ENCODE measurements at regions not wholly inside any gene's neighbourhood (a gene's known extent, or its start where the extent isn't known, plus 50 kb on each side); places are given as distances from the start of the nearest gene placed in this dataset.

DNA sequence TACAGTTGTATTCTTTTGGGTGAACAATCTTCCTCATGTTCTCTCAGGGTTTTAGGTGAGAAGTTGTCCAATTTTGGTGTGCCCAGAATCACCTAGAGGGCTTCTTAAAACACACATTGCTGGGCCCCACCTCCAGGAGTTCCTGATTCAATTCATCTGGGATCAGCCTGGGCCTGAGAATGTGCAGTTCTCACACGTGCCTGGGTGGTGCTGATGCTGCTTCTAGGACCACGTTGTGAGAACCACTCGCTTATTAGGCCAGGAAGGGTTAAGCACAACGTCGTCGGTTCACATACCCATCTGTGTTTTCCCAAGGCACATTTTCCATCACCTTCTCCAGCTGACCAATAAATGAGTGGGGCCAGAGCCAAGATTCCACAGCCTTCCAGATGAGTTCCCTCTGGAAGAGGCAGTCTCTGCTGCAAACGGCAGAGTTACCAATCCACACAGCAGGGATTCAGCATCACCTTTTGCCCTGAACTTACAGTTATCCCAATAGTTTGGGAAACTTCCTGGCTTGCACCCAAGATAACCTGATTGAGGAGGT lies 277.7 kb upstream of the HNRNPA3 start:
- Histone ChIP-seq H3K9ac (ENCODE audit: insufficient read depth, low read depth, low read length) (no peak overlapping the region), H3K9me3 (ENCODE audit: low read length) (no peaks in the 10 kb centered on the region), H3K27ac (ENCODE audit: extremely low read length, insufficient read depth, low read length) (no peak overlapping the region), H3K4me1 (ENCODE audit: insufficient read depth, low read length) (no peaks in the 10 kb centered on the region), H3K4me3 (replicated peaks in 1 of 3; ENCODE audit: insufficient read depth in 1 of 3, low read depth in 2 of 3, low read length in 3 of 3) (no peak overlapping the region), H3K79me2 (ENCODE audit: insufficient read depth, low read length) (no peaks in the 10 kb centered on the region), H3K27me3 (ENCODE audit: control insufficient read depth in 1 of 2, insufficient read depth in 2 of 2, low read length in 2 of 2) (peaks cover 0 to 15% of the 10 kb centered on the region in 2 experiments; a peak in 2 of 5 replicates), H2AFZ (ENCODE audit: low read length) (no peak overlapping the region), H4K20me1 (ENCODE audit: insufficient read depth, low read length) (no peaks in the 10 kb centered on the region), H3K4me2 (ENCODE audit: low read depth, low read length) (no peak overlapping the region), H3K36me3 (replicated peaks in 1 of 2; ENCODE audit: control insufficient read depth in 1 of 2, insufficient read depth in 2 of 2, low read length in 2 of 2) (no peaks in the 10 kb centered on the region)
- in situ Hi-C loops (cut with HindIII; ENCODE audit: extremely low pct_ligation_motif_present, low pct_unique_long_range_greater_than_20kb): no loop called here
- 0% methylated on average over 7 of the region's 7 CpGs for WGBS (ENCODE audit: low lambda C conversion rate)
- ChIA-PET CTCF (ENCODE audit: low intra/inter-chr PET ratio, low total read pairs) (no interaction called here), POLR2A (no interaction called here)
- FAIRE-seq: no peak
- TF ChIP-seq, protein P1, sequence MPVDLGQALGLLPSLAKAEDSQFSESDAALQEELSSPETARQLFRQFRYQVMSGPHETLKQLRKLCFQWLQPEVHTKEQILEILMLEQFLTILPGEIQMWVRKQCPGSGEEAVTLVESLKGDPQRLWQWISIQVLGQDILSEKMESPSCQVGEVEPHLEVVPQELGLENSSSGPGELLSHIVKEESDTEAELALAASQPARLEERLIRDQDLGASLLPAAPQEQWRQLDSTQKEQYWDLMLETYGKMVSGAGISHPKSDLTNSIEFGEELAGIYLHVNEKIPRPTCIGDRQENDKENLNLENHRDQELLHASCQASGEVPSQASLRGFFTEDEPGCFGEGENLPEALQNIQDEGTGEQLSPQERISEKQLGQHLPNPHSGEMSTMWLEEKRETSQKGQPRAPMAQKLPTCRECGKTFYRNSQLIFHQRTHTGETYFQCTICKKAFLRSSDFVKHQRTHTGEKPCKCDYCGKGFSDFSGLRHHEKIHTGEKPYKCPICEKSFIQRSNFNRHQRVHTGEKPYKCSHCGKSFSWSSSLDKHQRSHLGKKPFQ (CRISPR knock-in tag; IDR thresholded peaks at IDR 0.05; ENCODE audit: insufficient replicate concordance): no peak
- TF ChIP-seq RNF2 (conservative IDR thresholded peaks at IDR 0.05; ENCODE audit: low read depth) (no peak), ZNF644 (CRISPR knock-in tag; IDR thresholded peaks at IDR 0.05; ENCODE audit: low read depth) (no peak), SNAPC2 (CRISPR knock-in tag; IDR thresholded peaks at IDR 0.05) (no peak), GATA4 (IDR thresholded peaks at IDR 0.05; ENCODE audit: borderline replicate concordance, low read depth) (no peak), JUN (CRISPR knock-in tag; IDR thresholded peaks at IDR 0.05) (no peak), CENPT (CRISPR knock-in tag; IDR thresholded peaks at IDR 0.05; ENCODE audit: low read depth) (no peak), SALL2 (CRISPR knock-in tag; IDR thresholded peaks at IDR 0.05) (no peak), CREB1 (IDR thresholded peaks at IDR 0.05) (no peak), CREB1 (CRISPR knock-in tag; IDR thresholded peaks at IDR 0.05) (no peak)
- TF ChIP-seq, protein P2, sequence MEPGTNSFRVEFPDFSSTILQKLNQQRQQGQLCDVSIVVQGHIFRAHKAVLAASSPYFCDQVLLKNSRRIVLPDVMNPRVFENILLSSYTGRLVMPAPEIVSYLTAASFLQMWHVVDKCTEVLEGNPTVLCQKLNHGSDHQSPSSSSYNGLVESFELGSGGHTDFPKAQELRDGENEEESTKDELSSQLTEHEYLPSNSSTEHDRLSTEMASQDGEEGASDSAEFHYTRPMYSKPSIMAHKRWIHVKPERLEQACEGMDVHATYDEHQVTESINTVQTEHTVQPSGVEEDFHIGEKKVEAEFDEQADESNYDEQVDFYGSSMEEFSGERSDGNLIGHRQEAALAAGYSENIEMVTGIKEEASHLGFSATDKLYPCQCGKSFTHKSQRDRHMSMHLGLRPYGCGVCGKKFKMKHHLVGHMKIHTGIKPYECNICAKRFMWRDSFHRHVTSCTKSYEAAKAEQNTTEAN (CRISPR knock-in tag; conservative IDR thresholded peaks at IDR 0.05): no peak
- TF ChIP-seq, protein P3, sequence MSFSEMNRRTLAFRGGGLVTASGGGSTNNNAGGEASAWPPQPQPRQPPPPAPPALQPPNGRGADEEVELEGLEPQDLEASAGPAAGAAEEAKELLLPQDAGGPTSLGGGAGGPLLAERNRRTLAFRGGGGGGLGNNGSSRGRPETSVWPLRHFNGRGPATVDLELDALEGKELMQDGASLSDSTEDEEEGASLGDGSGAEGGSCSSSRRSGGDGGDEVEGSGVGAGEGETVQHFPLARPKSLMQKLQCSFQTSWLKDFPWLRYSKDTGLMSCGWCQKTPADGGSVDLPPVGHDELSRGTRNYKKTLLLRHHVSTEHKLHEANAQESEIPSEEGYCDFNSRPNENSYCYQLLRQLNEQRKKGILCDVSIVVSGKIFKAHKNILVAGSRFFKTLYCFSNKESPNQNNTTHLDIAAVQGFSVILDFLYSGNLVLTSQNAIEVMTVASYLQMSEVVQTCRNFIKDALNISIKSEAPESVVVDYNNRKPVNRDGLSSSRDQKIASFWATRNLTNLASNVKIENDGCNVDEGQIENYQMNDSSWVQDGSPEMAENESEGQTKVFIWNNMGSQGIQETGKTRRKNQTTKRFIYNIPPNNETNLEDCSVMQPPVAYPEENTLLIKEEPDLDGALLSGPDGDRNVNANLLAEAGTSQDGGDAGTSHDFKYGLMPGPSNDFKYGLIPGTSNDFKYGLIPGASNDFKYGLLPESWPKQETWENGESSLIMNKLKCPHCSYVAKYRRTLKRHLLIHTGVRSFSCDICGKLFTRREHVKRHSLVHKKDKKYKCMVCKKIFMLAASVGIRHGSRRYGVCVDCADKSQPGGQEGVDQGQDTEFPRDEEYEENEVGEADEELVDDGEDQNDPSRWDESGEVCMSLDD (CRISPR knock-in tag; IDR thresholded peaks at IDR 0.05; ENCODE audit: borderline replicate concordance): no peak
- TF ChIP-seq, protein P4, sequence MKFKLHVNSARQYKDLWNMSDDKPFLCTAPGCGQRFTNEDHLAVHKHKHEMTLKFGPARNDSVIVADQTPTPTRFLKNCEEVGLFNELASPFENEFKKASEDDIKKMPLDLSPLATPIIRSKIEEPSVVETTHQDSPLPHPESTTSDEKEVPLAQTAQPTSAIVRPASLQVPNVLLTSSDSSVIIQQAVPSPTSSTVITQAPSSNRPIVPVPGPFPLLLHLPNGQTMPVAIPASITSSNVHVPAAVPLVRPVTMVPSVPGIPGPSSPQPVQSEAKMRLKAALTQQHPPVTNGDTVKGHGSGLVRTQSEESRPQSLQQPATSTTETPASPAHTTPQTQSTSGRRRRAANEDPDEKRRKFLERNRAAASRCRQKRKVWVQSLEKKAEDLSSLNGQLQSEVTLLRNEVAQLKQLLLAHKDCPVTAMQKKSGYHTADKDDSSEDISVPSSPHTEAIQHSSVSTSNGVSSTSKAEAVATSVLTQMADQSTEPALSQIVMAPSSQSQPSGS (CRISPR knock-in tag; IDR thresholded peaks at IDR 0.05): no peak
- intact Hi-C loops (cut with micrococcal nuclease; ENCODE audit: unreplicated experiment): no loop called here
- no TSS peak for BruUV-seq (replicated peaks)
- no peak for DNase-seq (ENCODE audit: low spot score)
- no peak for ATAC-seq

Data from HepG2 (cell line).